HL-60 (cell line): ENCODE measurements at regions not wholly inside any gene's neighbourhood (a gene's known extent, or its start where the extent isn't known, plus 50 kb on each side); places are given as distances from the start of the nearest gene placed in this dataset.

ENCODE experiments used
- DNase-seq, 2 experiments: peaks; one replicate each; pipeline ENCODE4 v3.0.0-alpha.2; 2010 to 2020; ENCODE audit warnings: low read depth in 1 of 2, low spot score in 1 of 2
- H3K27ac ChIP-seq: fragments of 250-450 bp; sonication (Bioruptor Pico); replicated peaks from 2 replicates; pipeline ENCODE4 v1.5.1; 2020; ENCODE audit warnings: mild to moderate bottlenecking, moderate library complexity
- H3K27me3 ChIP-seq: fragments of 250-450 bp; sonication (Bioruptor Pico); 2 replicates; pipeline ENCODE4 v1.5.1; 2021; ENCODE audit warnings: mild to moderate bottlenecking, moderate library complexity; ENCODE audit not compliant: insufficient read depth, poor library complexity, severe bottlenecking
- H3K4me3 ChIP-seq: replicated peaks from 2 replicates; pipeline ENCODE4 v1.5.1; 2011; ENCODE audit warnings: mild to moderate bottlenecking, control low read depth, low read length; ENCODE audit not compliant: insufficient read depth
- CTCF ChIP-seq: IDR thresholded peaks from one replicate; pipeline ENCODE4 v1.5.1; 2011; ENCODE audit warnings: low read length, control low read depth, inconsistent platforms; ENCODE audit not compliant: insufficient read depth
- GABPA ChIP-seq: IDR thresholded peaks from 2 replicates; pipeline ENCODE4 v1.6.1; 2012; ENCODE audit warnings: low read depth
- POLR2AphosphoS5 ChIP-seq: IDR thresholded peaks from 2 replicates; pipeline ENCODE4 v1.6.1; 2012; ENCODE audit warnings: low read depth
- REST ChIP-seq: IDR thresholded peaks from 2 replicates; pipeline ENCODE4 v1.6.1; 2012; ENCODE audit warnings: low read depth; ENCODE audit not compliant: insufficient replicate concordance
- SPI1 ChIP-seq: IDR thresholded peaks from 2 replicates; pipeline ENCODE4 v1.6.1; 2012; ENCODE audit warnings: low read depth, mild to moderate bottlenecking, borderline replicate concordance

GRCh38 chr4:60173718-60174117 lies 1026.4 kb upstream of the ADGRL3 start:
- DNase-seq: no peak
- Histone ChIP-seq H3K27ac (no peak overlapping the region), H3K4me3 (no peak overlapping the region), H3K27me3 (no peaks in the 10 kb centered on the region)
- TF ChIP-seq SPI1 (no peak), CTCF (no peak), REST (no peak), POLR2AphosphoS5 (no peak), GABPA (no peak)

GRCh38 chr4:60175241-60175640 lies 1024.9 kb upstream of the ADGRL3 start:
- no peak for DNase-seq
- TF ChIP-seq CTCF: no peak
- TF ChIP-seq SPI1: no peak
- TF ChIP-seq POLR2AphosphoS5: no peak
- TF ChIP-seq REST: no peak
- no peak for TF ChIP-seq GABPA
- no peak overlapping the region for H3K27ac ChIP-seq

GRCh38 chr4:60187428-60187827 lies 1012.7 kb upstream of the ADGRL3 start:
- H3K27me3 ChIP-seq: no peaks in the 10 kb centered on the region
- TF ChIP-seq GABPA (no peak), CTCF (no peak), REST (no peak), POLR2AphosphoS5 (no peak), SPI1 (no peak)

More at GRCh38 chr4:60175241-60175640, 1024.9 kb upstream of the ADGRL3 start:
- Histone ChIP-seq H3K27me3 (no peaks in the 10 kb centered on the region), H3K4me3 (no peak overlapping the region)

More at GRCh38 chr4:60187428-60187827, 1012.7 kb upstream of the ADGRL3 start:
- DNase-seq: no peak
- Histone ChIP-seq H3K4me3 (no peak overlapping the region), H3K27ac (no peak overlapping the region)
